Endothelial cell of umbilical vein (primary cell): ENCODE measurements at regions not wholly inside any gene's neighbourhood (a gene's known extent, or its start where the extent isn't known, plus 50 kb on each side); places are given as distances from the start of the nearest gene placed in this dataset.

Experiments used
- EZH2 ChIP-seq: IDR thresholded peaks from 2 replicates; pipeline ENCODE4 v1.6.1; 2012; ENCODE audit warnings: borderline replicate concordance, low read depth, mild to moderate bottlenecking, moderate library complexity, low read length, inconsistent platforms; ENCODE audit not compliant: severe bottlenecking
- MYC ChIP-seq: IDR thresholded peaks from one replicate; pipeline ENCODE4 v1.6.1; 2011; ENCODE audit warnings: mild to moderate bottlenecking, low read depth, low read length
- POLR2A ChIP-seq: IDR thresholded peaks from 2 replicates; pipeline ENCODE4 v1.6.1; 2012; ENCODE audit warnings: low read depth, mild to moderate bottlenecking, control low read depth, low read length
- POLR2AphosphoS5 ChIP-seq: IDR thresholded peaks from 2 replicates; pipeline ENCODE4 v1.6.1; 2012; ENCODE audit warnings: low read depth, mild to moderate bottlenecking, control low read depth, low read length, moderate library complexity; ENCODE audit not compliant: insufficient read depth
- TF ChIP-seq, protein P1 (sequence below), 2 donors: IDR thresholded peaks; 1 replicate in 1 of 2; 2 replicates in 1 of 2; pipeline ENCODE4 v1.5.1; 2011; ENCODE audit warnings: low read length in 2 of 2, mild to moderate bottlenecking in 2 of 2, moderate library complexity in 2 of 2, control low read depth in 1 of 2, inconsistent platforms in 1 of 2, low read depth in 1 of 2; ENCODE audit not compliant: insufficient read depth in 1 of 2; ENCODE audit errors: extremely low read depth in 1 of 2
- TF ChIP-seq, protein P2 (sequence below): IDR thresholded peaks from 2 replicates; pipeline ENCODE4 v1.6.1; 2011; ENCODE audit not compliant: insufficient read depth, insufficient read length

DNA sequence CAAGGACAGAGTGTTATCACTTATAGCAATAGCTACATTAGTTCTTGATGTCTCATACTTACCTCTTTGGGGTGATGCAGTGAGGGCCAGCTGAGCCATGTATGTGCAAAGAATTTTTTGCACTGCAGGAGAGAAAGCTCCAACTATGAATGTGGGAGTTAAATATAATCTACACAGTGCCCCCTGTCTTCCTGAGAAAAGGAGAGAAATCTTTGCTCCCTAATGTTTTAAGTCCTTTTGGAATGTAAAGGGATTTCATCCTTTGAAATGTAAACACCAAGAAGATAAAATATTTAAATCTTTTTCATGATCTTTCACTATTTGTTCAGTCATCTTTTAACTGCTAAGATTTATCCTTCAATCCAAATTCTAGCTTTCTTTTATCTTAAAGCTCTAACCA is 822.1 kb downstream of the TENT5A start:
- TF ChIP-seq POLR2A (no peak), POLR2AphosphoS5 (no peak), EZH2 (no peak), MYC (no peak)
- TF ChIP-seq, protein P1, sequence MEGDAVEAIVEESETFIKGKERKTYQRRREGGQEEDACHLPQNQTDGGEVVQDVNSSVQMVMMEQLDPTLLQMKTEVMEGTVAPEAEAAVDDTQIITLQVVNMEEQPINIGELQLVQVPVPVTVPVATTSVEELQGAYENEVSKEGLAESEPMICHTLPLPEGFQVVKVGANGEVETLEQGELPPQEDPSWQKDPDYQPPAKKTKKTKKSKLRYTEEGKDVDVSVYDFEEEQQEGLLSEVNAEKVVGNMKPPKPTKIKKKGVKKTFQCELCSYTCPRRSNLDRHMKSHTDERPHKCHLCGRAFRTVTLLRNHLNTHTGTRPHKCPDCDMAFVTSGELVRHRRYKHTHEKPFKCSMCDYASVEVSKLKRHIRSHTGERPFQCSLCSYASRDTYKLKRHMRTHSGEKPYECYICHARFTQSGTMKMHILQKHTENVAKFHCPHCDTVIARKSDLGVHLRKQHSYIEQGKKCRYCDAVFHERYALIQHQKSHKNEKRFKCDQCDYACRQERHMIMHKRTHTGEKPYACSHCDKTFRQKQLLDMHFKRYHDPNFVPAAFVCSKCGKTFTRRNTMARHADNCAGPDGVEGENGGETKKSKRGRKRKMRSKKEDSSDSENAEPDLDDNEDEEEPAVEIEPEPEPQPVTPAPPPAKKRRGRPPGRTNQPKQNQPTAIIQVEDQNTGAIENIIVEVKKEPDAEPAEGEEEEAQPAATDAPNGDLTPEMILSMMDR (IDR thresholded peaks at IDR 0.05; ENCODE audit: extremely low read depth in 1 of 2, insufficient read depth in 1 of 2, low read depth in 1 of 2, low read length in 2 of 2), result no peak
- TF ChIP-seq, protein P2, sequence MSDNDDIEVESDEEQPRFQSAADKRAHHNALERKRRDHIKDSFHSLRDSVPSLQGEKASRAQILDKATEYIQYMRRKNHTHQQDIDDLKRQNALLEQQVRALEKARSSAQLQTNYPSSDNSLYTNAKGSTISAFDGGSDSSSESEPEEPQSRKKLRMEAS, result no peak
